ENCODE measurements at regions not wholly inside any gene's neighbourhood (a gene's known extent, or its start where the extent isn't known, plus 50 kb on each side); places are given as distances from the start of the nearest gene placed in this dataset.

DNA sequence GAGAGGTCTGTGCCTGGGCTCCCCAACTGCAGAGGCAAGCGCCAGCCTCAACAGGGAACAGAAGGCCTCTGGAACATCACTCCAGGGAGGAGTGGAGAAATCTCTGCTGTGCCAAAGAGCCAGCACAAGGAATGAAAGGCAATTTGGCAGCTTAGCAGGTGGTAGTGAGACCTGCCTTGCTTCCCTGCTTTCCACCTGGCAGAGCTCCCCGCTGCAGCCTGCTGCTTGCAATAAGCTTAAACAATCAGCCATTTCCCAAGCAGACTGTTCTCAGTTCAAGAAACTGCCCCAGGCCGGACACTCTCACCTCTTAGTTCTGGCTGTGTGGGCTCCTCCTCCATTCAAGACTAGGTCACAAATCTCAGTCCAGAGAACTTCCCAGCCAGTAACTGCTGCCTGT, 370.6 kb downstream of the MAGEB5 start:
- intact Hi-C loops (cut with DNase I; ENCODE audit: low total_unique reads), result no loop called here
- H3K36me3 ChIP-seq, result no peaks in the 10 kb centered on the region

DNA sequence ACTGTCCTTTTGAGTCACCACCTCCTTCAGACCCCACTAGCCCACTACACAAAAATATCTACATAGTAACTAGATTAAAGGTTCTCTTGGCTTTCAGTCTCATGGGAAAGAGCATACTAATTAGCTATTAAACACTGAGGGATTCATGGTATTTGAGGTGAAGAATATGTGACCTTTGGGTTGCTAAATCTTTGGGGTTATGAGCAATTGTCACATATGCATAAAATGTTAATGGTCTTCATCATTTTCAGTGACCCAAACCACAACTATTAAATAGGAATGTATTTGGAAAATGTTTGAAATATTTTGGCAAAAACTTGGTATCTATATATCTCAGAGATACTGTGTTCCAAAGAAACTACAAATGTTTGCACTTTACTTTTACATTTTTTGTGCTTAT, 365.1 kb downstream of the MAGEB5 start:
- Histone ChIP-seq H3K27me3 (replicated peaks in 1 of 7) (no peaks in the 10 kb centered on the region), H3K36me3 (no peaks in the 10 kb centered on the region), H3K9me3 (peaks cover 0 to 3% (median 0%) of the 10 kb centered on the region in 8 donors), H3K4me1 (no peaks in the 10 kb centered on the region), H3K4me3 (no peak overlapping the region), H3K27ac (no peak overlapping the region)
- intact Hi-C loops (cut with DNase I; ENCODE audit: low total_unique reads), result no loop called here
- TF ChIP-seq POLR2A (IDR thresholded peaks at IDR 0.05) (no peak), POLR2AphosphoS5 (IDR thresholded peaks at IDR 0.05) (no peak)
- TF ChIP-seq, protein P1, sequence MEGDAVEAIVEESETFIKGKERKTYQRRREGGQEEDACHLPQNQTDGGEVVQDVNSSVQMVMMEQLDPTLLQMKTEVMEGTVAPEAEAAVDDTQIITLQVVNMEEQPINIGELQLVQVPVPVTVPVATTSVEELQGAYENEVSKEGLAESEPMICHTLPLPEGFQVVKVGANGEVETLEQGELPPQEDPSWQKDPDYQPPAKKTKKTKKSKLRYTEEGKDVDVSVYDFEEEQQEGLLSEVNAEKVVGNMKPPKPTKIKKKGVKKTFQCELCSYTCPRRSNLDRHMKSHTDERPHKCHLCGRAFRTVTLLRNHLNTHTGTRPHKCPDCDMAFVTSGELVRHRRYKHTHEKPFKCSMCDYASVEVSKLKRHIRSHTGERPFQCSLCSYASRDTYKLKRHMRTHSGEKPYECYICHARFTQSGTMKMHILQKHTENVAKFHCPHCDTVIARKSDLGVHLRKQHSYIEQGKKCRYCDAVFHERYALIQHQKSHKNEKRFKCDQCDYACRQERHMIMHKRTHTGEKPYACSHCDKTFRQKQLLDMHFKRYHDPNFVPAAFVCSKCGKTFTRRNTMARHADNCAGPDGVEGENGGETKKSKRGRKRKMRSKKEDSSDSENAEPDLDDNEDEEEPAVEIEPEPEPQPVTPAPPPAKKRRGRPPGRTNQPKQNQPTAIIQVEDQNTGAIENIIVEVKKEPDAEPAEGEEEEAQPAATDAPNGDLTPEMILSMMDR (IDR thresholded peaks at IDR 0.05 in 8 of 11, conservative IDR thresholded peaks at IDR 0.05 in 3 of 11), result no peak
- DNase-seq, result no peak

More for the DNA sequence above, 370.6 kb downstream of the MAGEB5 start:
- Histone ChIP-seq H3K4me3 (no peak overlapping the region), H3K4me1 (no peaks in the 10 kb centered on the region), H3K27ac (no peak overlapping the region), H3K27me3 (replicated peaks in 1 of 7) (no peaks in the 10 kb centered on the region), H3K9me3 (peaks cover 0 to 3% (median 0%) of the 10 kb centered on the region in 8 donors)
- 73 to 98% (median 83%) methylated on average over 2 to 3 of the region's 3 CpGs for WGBS, 5 donors
- DNase-seq, result no peak
- TF ChIP-seq, protein P1 (IDR thresholded peaks at IDR 0.05 in 8 of 11, conservative IDR thresholded peaks at IDR 0.05 in 3 of 11), result no peak
- no peak for TF ChIP-seq POLR2AphosphoS5 (IDR thresholded peaks at IDR 0.05)
- no peak for TF ChIP-seq POLR2A (IDR thresholded peaks at IDR 0.05)

DNA sequence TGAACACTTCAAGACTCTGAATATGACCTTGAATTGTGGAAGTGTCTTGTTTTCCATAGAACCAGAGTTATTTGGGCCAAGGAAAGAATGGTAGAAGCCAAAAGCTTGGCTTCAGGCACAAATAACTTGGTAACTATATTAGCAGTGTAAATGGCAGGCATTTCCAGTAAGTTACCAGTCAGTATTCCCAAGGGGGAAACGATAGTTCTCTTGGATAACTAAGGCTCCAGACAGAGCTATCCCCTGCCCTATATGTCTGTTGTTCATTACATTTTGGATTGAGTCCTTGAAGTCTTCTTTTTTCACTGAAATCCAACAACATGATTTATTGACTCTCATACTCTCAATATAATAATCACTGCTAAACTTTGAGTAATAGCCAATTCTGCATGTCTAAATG, 364.1 kb downstream of the MAGEB5 start:
- intact Hi-C loops (cut with DNase I; ENCODE audit: low total_unique reads), result no loop called here
- 39 to 67% (median 58%) methylated on average over 1 of the region's 1 CpG for WGBS, 5 donors

DNA sequence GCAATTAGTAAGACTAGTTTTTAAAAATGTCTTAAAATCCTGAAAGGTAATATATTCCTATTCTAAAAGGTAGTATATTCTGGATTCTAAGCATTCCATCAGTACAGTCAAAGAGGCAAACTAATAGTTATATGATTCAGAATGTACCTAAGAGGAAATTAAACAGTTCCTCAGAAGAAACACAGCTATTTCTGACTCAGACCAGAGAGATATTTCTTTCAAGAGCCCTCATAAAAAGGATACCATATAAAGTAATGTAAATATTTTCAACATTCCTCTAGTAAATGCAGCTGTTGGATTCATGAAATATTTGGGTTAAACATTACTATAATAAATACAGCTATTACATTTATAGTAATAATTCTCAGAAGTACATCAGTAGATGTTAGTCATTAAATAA, 358.3 kb downstream of the MAGEB5 start:
- Histone ChIP-seq H3K36me3 (no peaks in the 10 kb centered on the region), H3K4me1 (no peaks in the 10 kb centered on the region), H3K27ac (no peak overlapping the region), H3K9me3 (no peaks in the 10 kb centered on the region), H3K4me3 (no peak overlapping the region), H3K27me3 (replicated peaks in 1 of 7) (no peaks in the 10 kb centered on the region)
- intact Hi-C loops (cut with DNase I; ENCODE audit: low total_unique reads), result no loop called here
- TF ChIP-seq, protein P1 (IDR thresholded peaks at IDR 0.05 in 8 of 11, conservative IDR thresholded peaks at IDR 0.05 in 3 of 11), result no peak
- TF ChIP-seq POLR2AphosphoS5 (IDR thresholded peaks at IDR 0.05), result no peak
- no peak for TF ChIP-seq POLR2A (IDR thresholded peaks at IDR 0.05)
- no peak for DNase-seq

More for the DNA sequence above, 364.1 kb downstream of the MAGEB5 start:
- no peaks in the 10 kb centered on the region for H3K27me3 ChIP-seq (replicated peaks in 1 of 7)
- peaks cover 0 to 3% (median 0%) of the 10 kb centered on the region in 8 donors for H3K9me3 ChIP-seq
- no peak overlapping the region for H3K4me3 ChIP-seq
- H3K27ac ChIP-seq, result no peak overlapping the region
- H3K4me1 ChIP-seq, result no peaks in the 10 kb centered on the region
- H3K36me3 ChIP-seq, result no peaks in the 10 kb centered on the region
- no peak for DNase-seq
- TF ChIP-seq POLR2AphosphoS5 (IDR thresholded peaks at IDR 0.05), result no peak
- TF ChIP-seq, protein P1 (IDR thresholded peaks at IDR 0.05 in 8 of 11, conservative IDR thresholded peaks at IDR 0.05 in 3 of 11), result no peak
- no peak for TF ChIP-seq POLR2A (IDR thresholded peaks at IDR 0.05)
